DMS153 treated with DMSO at 0.1 percent for 48 hours (cell line): ENCODE measurements at regions not wholly inside any gene's neighbourhood (a gene's known extent, or its start where the extent isn't known, plus 50 kb on each side); places are given as distances from the start of the nearest gene placed in this dataset.
"Not testable (repeated sequence)": the region's sequence is repeated elsewhere in the genome, so short reads cannot be mapped to it uniquely, and the experiment has no call there.

Experiments used
- DNase-seq: peaks from one replicate; lab custom pipeline; 2025; ENCODE audit not compliant: unreplicated experiment; lab: John Stamatoyannopoulos, UW

- DNase-seq: no peak
These were observed 78.8 kb upstream of the ATP5PO start for GRCh38 chr21:33994373-33994772.

- no peak for DNase-seq
These were observed 78.0 kb upstream of the ATP5PO start for GRCh38 chr21:33993286-33994231.

GRCh38 chr21:33992412-33992811, 76.8 kb upstream of the ATP5PO start:
- DNase-seq: not testable (repeated sequence)

- DNase-seq: no peak
These were observed 75.5 kb upstream of the ATP5PO start for GRCh38 chr21:33991133-33991532.

- DNase-seq: no peak
These were observed 73.8 kb upstream of the ATP5PO start for GRCh38 chr21:33989440-33989839.

- no peak for DNase-seq
These were observed 72.8 kb upstream of the ATP5PO start for GRCh38 chr21:33988237-33989017.

- DNase-seq: no peak
These were observed 71.9 kb upstream of the ATP5PO start for GRCh38 chr21:33987461-33987860.

GRCh38 chr21:33985117-33986050, 69.8 kb upstream of the ATP5PO start:
- DNase-seq: no peak

GRCh38 chr21:33984021-33984481, 68.4 kb upstream of the ATP5PO start:
- DNase-seq: no peak

- DNase-seq: no peak
These were observed 65.9 kb upstream of the ATP5PO start for GRCh38 chr21:33981391-33982101.

GRCh38 chr21:33980276-33980916, 64.8 kb upstream of the ATP5PO start:
- DNase-seq: no peak

GRCh38 chr21:33978585-33978984, 63.0 kb upstream of the ATP5PO start:
- DNase-seq: no peak

- DNase-seq: no peak
These were observed 62.2 kb upstream of the ATP5PO start for GRCh38 chr21:33977721-33978369.

- no peak for DNase-seq
These were observed 61.6 kb upstream of the ATP5PO start for GRCh38 chr21:33977017-33977720.

- no peak for DNase-seq
These were observed 60.7 kb upstream of the ATP5PO start for GRCh38 chr21:33976082-33977016.

- no peak for DNase-seq
These were observed 60.0 kb upstream of the ATP5PO start for GRCh38 chr21:33975548-33976081.
